ENCODE measurements at regions not wholly inside any gene's neighbourhood (a gene's known extent, or its start where the extent isn't known, plus 50 kb on each side); places are given as distances from the start of the nearest gene placed in this dataset.

DNA sequence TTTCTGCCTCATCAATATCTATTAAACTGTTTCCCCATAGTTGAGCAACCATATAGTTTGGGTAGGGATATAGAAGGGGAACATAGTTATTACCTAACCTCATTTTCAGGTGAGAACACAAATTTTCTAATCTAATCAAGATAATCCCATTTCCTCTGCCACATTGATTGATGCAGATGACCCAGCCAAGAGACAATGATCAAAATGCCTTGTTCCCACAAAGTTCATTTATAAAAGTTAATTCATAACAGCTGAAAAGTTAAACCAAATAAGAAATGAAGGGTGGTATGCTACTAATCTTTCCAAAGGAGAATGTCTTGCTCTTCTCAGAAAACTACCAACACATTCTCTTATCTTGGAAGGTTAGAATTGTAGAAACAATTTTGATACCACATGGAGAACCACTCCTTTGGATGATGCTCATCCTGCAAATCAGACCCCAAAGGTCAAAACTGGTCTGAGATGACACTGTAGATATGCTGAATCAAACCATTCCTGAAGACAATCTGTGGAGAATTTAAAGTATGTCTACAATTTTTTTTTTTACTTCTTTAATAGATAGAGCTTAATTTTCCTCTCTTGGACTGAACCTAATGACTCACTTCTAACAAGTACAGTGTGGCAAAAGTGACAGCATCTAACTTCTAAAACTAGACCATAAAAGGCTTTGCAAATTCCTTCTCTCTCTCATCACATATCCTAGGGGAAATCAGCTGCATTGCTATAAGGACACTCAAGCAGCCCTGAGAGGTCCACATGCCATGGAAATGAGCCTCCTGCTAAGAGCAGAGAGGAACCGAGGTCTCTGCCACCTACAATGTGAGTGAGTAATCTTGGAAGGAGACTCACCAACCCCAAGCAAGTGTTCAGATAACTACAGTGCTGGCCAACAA is 586.7 kb upstream of the TUSC1 start:
- TF ChIP-seq EZH2 (IDR thresholded peaks at IDR 0.05; ENCODE audit: insufficient read depth, poor library complexity, severe bottlenecking) (no peak), EZH2phosphoT487 (IDR thresholded peaks at IDR 0.05; ENCODE audit: insufficient read depth, low read depth) (no peak)
